H9 (cell line): ENCODE measurements at regions not wholly inside any gene's neighbourhood (a gene's known extent, or its start where the extent isn't known, plus 50 kb on each side); places are given as distances from the start of the nearest gene placed in this dataset.

Source experiments
- DNase-seq: peaks from one replicate; pipeline ENCODE4 v3.0.0-alpha.2; 2017
- H2AFZ ChIP-seq: one replicate; pipeline ENCODE4 v1.6.1; 2013; ENCODE audit warnings: mild to moderate bottlenecking, low read length, control low read depth, moderate library complexity
- H2AK5ac ChIP-seq: 2 replicates; pipeline ENCODE4 v1.6.1; 2013; ENCODE audit warnings: low read length, control low read depth, mixed read lengths; ENCODE audit not compliant: insufficient read length
- H2BK120ac ChIP-seq: one replicate; pipeline ENCODE4 v1.6.1; 2013; ENCODE audit warnings: low read depth, mild to moderate bottlenecking, low read length, control low read depth, inconsistent platforms; ENCODE audit not compliant: poor library complexity, severe bottlenecking
- H2BK12ac ChIP-seq: 2 replicates; pipeline ENCODE4 v1.6.1; 2013; ENCODE audit warnings: low read length, control low read depth, mixed read lengths, low read depth; ENCODE audit not compliant: insufficient read length
- H2BK15ac ChIP-seq: 2 replicates; pipeline ENCODE4 v1.6.1; 2013; ENCODE audit warnings: low read depth, low read length, control low read depth
- H2BK20ac ChIP-seq: one replicate; pipeline ENCODE4 v1.6.1; 2013; ENCODE audit warnings: low read depth, mild to moderate bottlenecking, low read length, control low read depth, inconsistent platforms; ENCODE audit not compliant: poor library complexity, severe bottlenecking
- H2BK5ac ChIP-seq: 2 replicates; pipeline ENCODE4 v1.6.1; 2013; ENCODE audit warnings: low read length, control low read depth, mixed read lengths; ENCODE audit not compliant: insufficient read length
- H3K14ac ChIP-seq: 2 replicates; pipeline ENCODE4 v1.6.1; 2013; ENCODE audit warnings: low read length, control low read depth; ENCODE audit not compliant: insufficient read depth
- H3K18ac ChIP-seq: 2 replicates; pipeline ENCODE4 v1.6.1; 2013; ENCODE audit warnings: low read depth, mild to moderate bottlenecking, mixed read lengths, low read length, control low read depth; ENCODE audit not compliant: insufficient read length
- H3K23ac ChIP-seq: 2 replicates; pipeline ENCODE4 v1.6.1; 2013; ENCODE audit warnings: low read length, control low read depth, mixed read lengths, low read depth; ENCODE audit not compliant: insufficient read length
- H3K23me2 ChIP-seq: 2 replicates; pipeline ENCODE4 v1.6.1; 2013; ENCODE audit warnings: low read depth, mild to moderate bottlenecking, mixed read lengths, low read length, control low read depth; ENCODE audit not compliant: insufficient read length, poor library complexity, severe bottlenecking
- H3K27ac ChIP-seq: 2 replicates; pipeline ENCODE4 v1.5.1; 2013; ENCODE audit warnings: low read length, control low read depth, mixed read lengths, low read depth; ENCODE audit not compliant: insufficient read length
- H3K27me3 ChIP-seq: 2 replicates; pipeline ENCODE4 v1.6.1; 2013; ENCODE audit warnings: low read length, control low read depth, inconsistent platforms; ENCODE audit not compliant: insufficient read depth
- H3K4ac ChIP-seq: 2 replicates; pipeline ENCODE4 v1.6.1; 2013; ENCODE audit warnings: low read depth, mild to moderate bottlenecking, control low read depth, inconsistent platforms, low read length, moderate library complexity
- H3K4me1 ChIP-seq: 2 replicates; pipeline ENCODE4 v1.6.1; 2013; ENCODE audit warnings: low read length, control low read depth, inconsistent platforms; ENCODE audit not compliant: insufficient read depth
- H3K4me2 ChIP-seq: 2 replicates; pipeline ENCODE4 v1.6.1; 2013; ENCODE audit warnings: low read length, control low read depth, mixed read lengths; ENCODE audit not compliant: insufficient read length, insufficient read depth
- H3K56ac ChIP-seq: 2 replicates; pipeline ENCODE4 v1.6.1; 2013; ENCODE audit warnings: low read depth, mild to moderate bottlenecking, mixed read lengths, low read length, control low read depth; ENCODE audit not compliant: insufficient read length
- H3K79me1 ChIP-seq: 2 replicates; pipeline ENCODE4 v1.6.1; 2013; ENCODE audit warnings: low read depth, mild to moderate bottlenecking, moderate library complexity, low read length, control low read depth, inconsistent platforms; ENCODE audit not compliant: insufficient read depth, poor library complexity, severe bottlenecking
- H3K79me2 ChIP-seq: 2 replicates; pipeline ENCODE4 v1.6.1; 2013; ENCODE audit warnings: low read length, control low read depth, inconsistent platforms; ENCODE audit not compliant: insufficient read depth
- H3K9ac ChIP-seq: 2 replicates; pipeline ENCODE4 v1.6.1; 2013; ENCODE audit warnings: low read length, control low read depth, mixed read lengths; ENCODE audit not compliant: insufficient read length; ENCODE audit errors: extremely low read depth
- H3K9me3 ChIP-seq: one replicate; pipeline ENCODE4 v1.6.1; 2013; ENCODE audit warnings: low read depth, low read length, inconsistent platforms; ENCODE audit not compliant: control insufficient read depth
- H3T11ph ChIP-seq: one replicate; pipeline ENCODE4 v1.6.1; 2013; ENCODE audit warnings: mild to moderate bottlenecking, low read length, control low read depth, inconsistent platforms
- H4K20me1 ChIP-seq: one replicate; pipeline ENCODE4 v1.6.1; 2013; ENCODE audit not compliant: control insufficient read depth, insufficient read length, insufficient read depth
- H4K5ac ChIP-seq: 2 replicates; pipeline ENCODE4 v1.6.1; 2013; ENCODE audit warnings: low read depth, mild to moderate bottlenecking, mixed read lengths, low read length, control low read depth; ENCODE audit not compliant: insufficient read length
- H4K8ac ChIP-seq: replicated peaks from 2 replicates; pipeline ENCODE4 v1.6.1; 2013; ENCODE audit warnings: low read length, control low read depth, mixed read lengths, low read depth; ENCODE audit not compliant: insufficient read length
- H4K91ac ChIP-seq: 2 replicates; pipeline ENCODE4 v1.6.1; 2013; ENCODE audit warnings: low read depth, mild to moderate bottlenecking, moderate library complexity, mixed read lengths, low read length, control low read depth; ENCODE audit not compliant: insufficient read length
- H3K27ac Mint-ChIP-seq, 3 experiments: 2 replicates in 2 of 3; 3 replicates in 1 of 3; pipeline ENCODE4 v1.8.0; 2020 to 2021; ENCODE audit warnings: mixed read lengths in 3 of 3, mild to moderate bottlenecking in 1 of 3, moderate library complexity in 1 of 3
- H3K27me3 Mint-ChIP-seq: 2 replicates; pipeline ENCODE4 v1.8.0; 2021; ENCODE audit warnings: low read depth, mild to moderate bottlenecking, moderate library complexity, mixed read lengths
- H3K36me3 Mint-ChIP-seq, 3 experiments: 2 replicates in 2 of 3; 3 replicates in 1 of 3; pipeline ENCODE4 v1.8.0; 2020 to 2021; ENCODE audit warnings: low read depth in 3 of 3, mixed read lengths in 3 of 3; ENCODE audit not compliant: insufficient read depth in 1 of 3
- H3K4me1 Mint-ChIP-seq, 2 experiments: 2 replicates each; pipeline ENCODE4 v1.8.0; 2020; ENCODE audit warnings: mixed read lengths in 2 of 2
- H3K4me3 Mint-ChIP-seq, 2 experiments: 2 replicates in 1 of 2; 3 replicates in 1 of 2; pipeline ENCODE4 v1.8.0; 2020 to 2021; ENCODE audit warnings: mild to moderate bottlenecking in 2 of 2, mixed read lengths in 2 of 2, moderate library complexity in 1 of 2
- H3K9me3 Mint-ChIP-seq, 2 experiments: 2 replicates in 1 of 2; 3 replicates in 1 of 2; pipeline ENCODE4 v1.8.0; 2020; ENCODE audit warnings: mild to moderate bottlenecking in 2 of 2, mixed read lengths in 2 of 2, moderate library complexity in 1 of 2
- CTCF ChIP-seq: fragments of 200-600 bp; sonication (generic); conservative IDR thresholded peaks from 3 replicates; pipeline ENCODE4 v1.8.0; 2021; ENCODE audit warnings: antibody characterized with exemption, mild to moderate bottlenecking
- WGBS: extraction: QIAGEN DNeasy Blood & Tissue Kit; methylation state at CpG from one replicate; pipeline ENCODE4 v1.1.7; 2013; ENCODE audit warnings: missing lambda C conversion rate, low lambda C conversion rate, mixed read lengths; ENCODE audit not compliant: insufficient read length; ENCODE audit errors: extremely low coverage; 5-methylcytosine and 5-hydroxymethylcytosine counted together

GRCh38 chr6:66361886-66362285, 654.9 kb upstream of the EYS start:
- WGBS: no CpG with 5 or more reads among the region's 8 CpGs
- no peak overlapping the region for H3K18ac ChIP-seq
- no peak overlapping the region for H3K4me3 Mint-ChIP-seq

More at GRCh38 chr6:66361886-66362285, 654.9 kb upstream of the EYS start:
- Histone ChIP-seq H2BK120ac (no peak overlapping the region), H2BK5ac (no peak overlapping the region), H4K5ac (no peak overlapping the region), H2AK5ac (no peak overlapping the region), H4K20me1 (no peaks in the 10 kb centered on the region), H3K14ac (no peak overlapping the region), H3K56ac (no peak overlapping the region), H3K4me1 (no peaks in the 10 kb centered on the region), H3K23me2 (no peaks in the 10 kb centered on the region), H2BK20ac (no peak overlapping the region), H4K91ac (no peak overlapping the region), H2BK12ac (no peak overlapping the region), H3K79me1 (no peaks in the 10 kb centered on the region), H3K4me2 (no peak overlapping the region), H3K27me3 (no peaks in the 10 kb centered on the region), H3K27ac (no peak overlapping the region), H3K23ac (no peak overlapping the region), H3K9ac (no peak overlapping the region), H3K4ac (no peak overlapping the region), H2AFZ (no peak overlapping the region), H4K8ac (no peak overlapping the region), H3K9me3 (no peaks in the 10 kb centered on the region), H2BK15ac (no peak overlapping the region), H3K79me2 (no peaks in the 10 kb centered on the region), H3T11ph (no peak overlapping the region)
- TF ChIP-seq CTCF: no peak
- Mint-ChIP-seq H3K9me3 (peaks cover 0 to 6% of the 10 kb centered on the region in 2 experiments; a peak in 1 of 5 replicates), H3K4me1 (peaks cover 2 to 8% of the 10 kb centered on the region in 2 experiments; a peak in 3 of 4 replicates), H3K27me3 (peaks cover 15% of the 10 kb centered on the region), H3K27ac (no peak overlapping the region; a peak in 1 of 7 replicates), H3K36me3 (peaks cover 0 to 2% (median 0%) of the 10 kb centered on the region in 3 experiments; a peak in 2 of 7 replicates)
- no peak for DNase-seq
